ENCODE measurements at regions not wholly inside any gene's neighbourhood (a gene's known extent, or its start where the extent isn't known, plus 50 kb on each side); places are given as distances from the start of the nearest gene placed in this dataset.

DNA sequence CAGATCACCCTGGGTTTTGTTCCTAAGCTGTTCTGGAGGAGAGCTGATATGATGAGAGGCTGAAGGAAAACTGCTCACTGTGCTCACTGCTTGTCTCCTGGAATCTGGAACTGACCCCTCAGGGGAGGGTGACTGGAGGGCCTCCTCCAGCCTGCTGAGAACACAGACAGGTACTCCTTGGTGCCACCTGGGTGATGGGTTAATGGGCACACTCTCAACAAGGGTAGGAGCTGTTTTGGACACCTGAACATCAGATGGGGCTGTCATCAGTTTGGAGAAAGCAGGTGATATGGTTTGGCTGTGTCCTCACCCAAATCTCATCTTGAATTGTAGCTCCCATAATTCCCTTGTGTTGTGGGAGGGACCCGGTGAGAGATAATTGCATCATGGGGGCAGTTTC, 58.1 kb upstream of the SORCS3 start:
- H3K9me2 ChIP-seq (ENCODE audit: insufficient read depth, low read length) = no peaks in the 10 kb centered on the region
- H3K36me3 ChIP-seq (ENCODE audit: insufficient read depth, low read length) = no peaks in the 10 kb centered on the region
- no peaks in the 10 kb centered on the region for H4K20me1 ChIP-seq (ENCODE audit: insufficient read depth, low read length)
- no peak for DNase-seq (ENCODE audit: low spot score)
- H3K79me2 ChIP-seq (ENCODE audit: insufficient read depth, low read depth, low read length) = no peaks in the 10 kb centered on the region
- H2AFZ ChIP-seq (ENCODE audit: low read length) = no peak overlapping the region
- TF ChIP-seq, protein P1, sequence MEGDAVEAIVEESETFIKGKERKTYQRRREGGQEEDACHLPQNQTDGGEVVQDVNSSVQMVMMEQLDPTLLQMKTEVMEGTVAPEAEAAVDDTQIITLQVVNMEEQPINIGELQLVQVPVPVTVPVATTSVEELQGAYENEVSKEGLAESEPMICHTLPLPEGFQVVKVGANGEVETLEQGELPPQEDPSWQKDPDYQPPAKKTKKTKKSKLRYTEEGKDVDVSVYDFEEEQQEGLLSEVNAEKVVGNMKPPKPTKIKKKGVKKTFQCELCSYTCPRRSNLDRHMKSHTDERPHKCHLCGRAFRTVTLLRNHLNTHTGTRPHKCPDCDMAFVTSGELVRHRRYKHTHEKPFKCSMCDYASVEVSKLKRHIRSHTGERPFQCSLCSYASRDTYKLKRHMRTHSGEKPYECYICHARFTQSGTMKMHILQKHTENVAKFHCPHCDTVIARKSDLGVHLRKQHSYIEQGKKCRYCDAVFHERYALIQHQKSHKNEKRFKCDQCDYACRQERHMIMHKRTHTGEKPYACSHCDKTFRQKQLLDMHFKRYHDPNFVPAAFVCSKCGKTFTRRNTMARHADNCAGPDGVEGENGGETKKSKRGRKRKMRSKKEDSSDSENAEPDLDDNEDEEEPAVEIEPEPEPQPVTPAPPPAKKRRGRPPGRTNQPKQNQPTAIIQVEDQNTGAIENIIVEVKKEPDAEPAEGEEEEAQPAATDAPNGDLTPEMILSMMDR (conservative IDR thresholded peaks at IDR 0.05; ENCODE audit: low read length) = no peak
- no peak for TF ChIP-seq EZH2phosphoT487 (IDR thresholded peaks at IDR 0.05; ENCODE audit: borderline replicate concordance, low read depth, low read length)
- CTCF ChIA-PET (ENCODE audit: unreplicated experiment) = no interaction called here
- no peak overlapping the region for H3K4me3 ChIP-seq (ENCODE audit: low read depth, low read length, poor library complexity, severe bottlenecking)
- POLR2A ChIA-PET = no interaction called here
- H3K9me3 ChIP-seq (ENCODE audit: low read length) = no peaks in the 10 kb centered on the region
- H3K4me1 ChIP-seq (ENCODE audit: insufficient read depth, low read length, poor library complexity, severe bottlenecking) = no peaks in the 10 kb centered on the region
- H3K4me2 ChIP-seq (ENCODE audit: low read length) = no peak overlapping the region
- intact Hi-C loops (cut with micrococcal nuclease; ENCODE audit: unreplicated experiment) = no loop called here
- no peak overlapping the region for H3K27ac ChIP-seq (ENCODE audit: low read depth, low read length, poor library complexity, severe bottlenecking)
- no TSS peak for BruUV-seq (replicated peaks)

DNA sequence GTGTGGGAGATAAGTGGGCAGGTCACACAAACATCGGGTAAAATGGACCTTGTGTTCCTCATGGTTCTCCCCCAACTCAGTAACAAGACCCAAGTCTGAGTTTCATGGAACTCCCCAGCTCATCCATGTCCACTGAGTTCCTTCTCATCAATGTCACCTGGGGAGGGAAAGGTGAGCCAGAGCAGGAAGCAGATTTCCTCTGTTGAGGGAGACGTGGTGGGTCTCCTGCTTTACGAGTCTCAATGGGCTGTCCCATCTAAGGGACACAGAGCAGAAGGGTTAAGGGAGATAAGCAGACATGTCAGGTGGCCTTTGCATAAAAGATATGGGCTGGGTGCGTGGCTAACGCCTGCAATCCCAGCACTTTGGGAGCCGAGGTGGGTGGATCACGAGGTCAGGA, 56.5 kb upstream of the SORCS3 start:
- H2AFZ ChIP-seq (ENCODE audit: low read length) = no peak overlapping the region
- POLR2A ChIA-PET = no interaction called here
- no peak for DNase-seq (ENCODE audit: low spot score)

DNA sequence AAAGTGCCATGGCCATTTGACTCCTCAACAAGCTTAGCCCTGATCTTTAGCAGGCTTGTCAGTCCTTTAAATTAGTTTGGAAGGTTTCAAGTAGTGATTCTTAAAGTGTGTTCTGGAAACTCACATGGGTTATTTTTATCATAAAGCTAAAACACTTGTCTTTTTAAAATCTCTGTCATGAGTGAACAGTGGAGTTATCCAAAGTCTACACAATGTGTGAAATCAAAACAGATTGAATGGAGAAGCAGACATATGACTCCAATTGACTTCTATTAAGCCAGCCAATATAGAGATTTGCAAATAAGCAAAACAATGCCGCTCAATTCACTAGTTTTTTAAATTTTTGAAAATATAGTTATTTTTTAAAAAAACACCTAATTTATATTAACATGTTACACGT, 53.3 kb upstream of the SORCS3 start:
- H4K20me1 ChIP-seq (ENCODE audit: insufficient read depth, low read length) = no peaks in the 10 kb centered on the region
- no peak for DNase-seq (ENCODE audit: low spot score)
- H3K79me2 ChIP-seq (ENCODE audit: insufficient read depth, low read depth, low read length) = no peaks in the 10 kb centered on the region
- H3K27ac ChIP-seq (ENCODE audit: low read depth, low read length, poor library complexity, severe bottlenecking) = no peak overlapping the region
- TF ChIP-seq, protein P1 (conservative IDR thresholded peaks at IDR 0.05; ENCODE audit: low read length) = no peak
- no peak for TF ChIP-seq EZH2phosphoT487 (IDR thresholded peaks at IDR 0.05; ENCODE audit: borderline replicate concordance, low read depth, low read length)
- ChIA-PET POLR2A (no interaction called here), CTCF (ENCODE audit: unreplicated experiment) (no interaction called here)
- H3K4me1 ChIP-seq (ENCODE audit: insufficient read depth, low read length, poor library complexity, severe bottlenecking) = no peaks in the 10 kb centered on the region
- no peak overlapping the region for H3K4me3 ChIP-seq (ENCODE audit: low read depth, low read length, poor library complexity, severe bottlenecking)
- no peak overlapping the region for H3K4me2 ChIP-seq (ENCODE audit: low read length)
- no TSS peak for BruUV-seq (replicated peaks)
- no peaks in the 10 kb centered on the region for H3K36me3 ChIP-seq (ENCODE audit: insufficient read depth, low read length)
- H3K9me2 ChIP-seq (ENCODE audit: insufficient read depth, low read length) = no peaks in the 10 kb centered on the region
- no peaks in the 10 kb centered on the region for H3K9me3 ChIP-seq (ENCODE audit: low read length)
- intact Hi-C loops (cut with micrococcal nuclease; ENCODE audit: unreplicated experiment) = no loop called here
- no peak overlapping the region for H2AFZ ChIP-seq (ENCODE audit: low read length)

More for the DNA sequence above, 56.5 kb upstream of the SORCS3 start:
- BruUV-seq (replicated peaks) = no TSS peak
- no peaks in the 10 kb centered on the region for H4K20me1 ChIP-seq (ENCODE audit: insufficient read depth, low read length)
- no peak overlapping the region for H3K27ac ChIP-seq (ENCODE audit: low read depth, low read length, poor library complexity, severe bottlenecking)
- H3K36me3 ChIP-seq (ENCODE audit: insufficient read depth, low read length) = no peaks in the 10 kb centered on the region
- no peak overlapping the region for H3K4me2 ChIP-seq (ENCODE audit: low read length)
- H3K4me1 ChIP-seq (ENCODE audit: insufficient read depth, low read length, poor library complexity, severe bottlenecking) = no peaks in the 10 kb centered on the region
- H3K79me2 ChIP-seq (ENCODE audit: insufficient read depth, low read depth, low read length) = no peaks in the 10 kb centered on the region
- TF ChIP-seq, protein P1 (conservative IDR thresholded peaks at IDR 0.05; ENCODE audit: low read length) = no peak
- no peak for TF ChIP-seq EZH2phosphoT487 (IDR thresholded peaks at IDR 0.05; ENCODE audit: borderline replicate concordance, low read depth, low read length)
- CTCF ChIA-PET (ENCODE audit: unreplicated experiment) = no interaction called here
- H3K9me2 ChIP-seq (ENCODE audit: insufficient read depth, low read length) = no peaks in the 10 kb centered on the region
- intact Hi-C loops (cut with micrococcal nuclease; ENCODE audit: unreplicated experiment) = no loop called here
- no peak overlapping the region for H3K4me3 ChIP-seq (ENCODE audit: low read depth, low read length, poor library complexity, severe bottlenecking)
- no peaks in the 10 kb centered on the region for H3K9me3 ChIP-seq (ENCODE audit: low read length)
